ENCODE measurements at regions not wholly inside any gene's neighbourhood (a gene's known extent, or its start where the extent isn't known, plus 50 kb on each side); places are given as distances from the start of the nearest gene placed in this dataset.

DNA sequence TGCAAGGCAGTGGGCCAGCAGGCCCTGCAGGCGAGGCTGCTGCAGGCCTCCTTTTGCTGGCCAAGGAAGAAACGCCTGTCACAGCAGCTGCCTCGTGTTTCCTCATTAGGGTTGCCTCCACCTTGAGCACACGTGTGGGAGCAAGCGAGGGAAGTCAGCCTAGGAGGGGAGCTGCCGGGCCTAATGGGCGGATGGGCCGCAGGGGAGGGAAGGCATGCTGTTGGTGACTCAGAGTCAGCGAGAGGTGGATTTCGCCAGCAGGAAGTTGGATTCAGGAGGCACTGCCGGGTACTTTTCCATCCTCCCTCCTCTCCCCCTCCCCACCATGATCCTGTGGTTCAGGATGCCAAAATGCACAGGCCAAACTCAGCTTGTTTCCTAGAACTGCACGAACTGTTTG is 498.7 kb downstream of the METTL15 start:
- DNase-seq (ENCODE audit: low spot score): peak; percentile 46

DNA sequence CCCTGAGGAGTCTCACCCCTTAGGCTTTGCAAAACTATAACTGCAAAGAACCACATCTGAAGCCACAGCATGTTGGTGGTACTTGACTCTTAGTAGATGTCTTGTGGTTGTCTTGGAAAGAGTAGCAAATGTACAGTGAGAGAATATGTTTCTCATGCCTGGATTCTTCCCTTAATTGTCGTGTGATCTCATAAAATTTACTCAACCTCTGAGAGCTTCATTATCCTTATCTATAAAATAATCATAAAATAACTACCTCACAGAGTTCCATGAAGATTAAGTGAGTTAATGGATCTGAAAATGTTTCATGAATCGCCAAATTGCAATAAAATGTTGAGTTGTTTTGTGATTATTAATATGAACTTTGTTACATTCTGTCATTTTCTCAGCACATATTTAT is 491.5 kb downstream of the METTL15 start:
- no peak for DNase-seq (ENCODE audit: low spot score)

DNA sequence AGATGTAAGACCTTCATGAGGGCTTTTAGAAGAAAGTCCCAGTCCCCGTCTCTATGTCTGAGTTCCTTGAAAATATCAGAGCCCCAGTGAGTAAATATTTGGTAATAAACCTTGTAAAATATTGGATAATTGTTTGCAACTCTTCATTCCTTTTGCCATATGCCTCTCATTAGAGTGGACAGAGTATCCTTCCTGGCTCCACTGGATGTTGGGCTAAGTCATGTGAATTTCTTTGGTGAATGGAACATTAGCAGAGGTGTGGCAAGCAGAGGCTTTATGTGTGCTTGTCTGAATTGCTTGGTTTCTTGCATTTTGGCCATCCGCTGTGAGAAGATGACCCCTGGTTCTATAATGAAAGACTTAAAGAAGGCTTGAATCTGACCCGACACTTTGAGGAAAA is 490.3 kb downstream of the METTL15 start:
- DNase-seq (ENCODE audit: low spot score): no peak

DNA sequence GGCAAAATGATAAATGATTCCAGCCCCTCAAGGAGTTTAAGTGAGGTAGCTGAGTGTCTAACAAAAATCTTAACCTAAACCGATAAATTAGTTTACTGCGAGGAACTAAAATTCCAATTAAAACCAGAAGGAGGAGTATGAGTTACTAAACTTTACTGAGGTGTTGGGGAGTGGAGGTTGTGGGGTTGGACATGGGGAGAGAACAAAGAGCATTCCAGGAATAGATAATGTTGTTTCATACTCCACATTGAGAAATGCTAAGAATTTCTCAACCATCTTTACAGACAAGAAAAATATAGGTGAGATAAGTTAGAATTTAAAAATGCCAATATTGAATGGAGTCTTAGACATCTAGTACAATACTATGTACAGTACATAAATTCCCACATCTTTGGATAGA is 488.6 kb downstream of the METTL15 start:
- no peak for DNase-seq (ENCODE audit: low spot score)

DNA sequence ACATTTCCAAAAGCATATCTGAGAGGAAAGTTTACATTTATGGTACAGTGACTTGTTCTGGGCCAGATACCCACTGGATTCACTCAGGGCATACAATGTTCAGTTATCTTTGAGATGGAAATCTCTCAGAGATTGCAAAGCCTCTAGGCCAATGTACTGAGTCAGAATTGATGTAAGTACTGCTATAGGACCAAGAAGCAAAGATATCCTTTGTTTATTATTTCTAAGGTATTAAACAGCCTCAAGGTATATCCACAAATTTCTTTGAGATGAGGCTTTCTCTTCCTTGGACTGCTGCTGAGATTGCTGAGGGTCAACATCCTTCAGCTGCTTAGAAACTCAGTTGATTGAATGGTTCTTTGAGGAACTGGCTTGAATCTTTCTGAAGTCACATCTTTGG is 484.0 kb downstream of the METTL15 start:
- no peak for DNase-seq (ENCODE audit: low spot score)

DNA sequence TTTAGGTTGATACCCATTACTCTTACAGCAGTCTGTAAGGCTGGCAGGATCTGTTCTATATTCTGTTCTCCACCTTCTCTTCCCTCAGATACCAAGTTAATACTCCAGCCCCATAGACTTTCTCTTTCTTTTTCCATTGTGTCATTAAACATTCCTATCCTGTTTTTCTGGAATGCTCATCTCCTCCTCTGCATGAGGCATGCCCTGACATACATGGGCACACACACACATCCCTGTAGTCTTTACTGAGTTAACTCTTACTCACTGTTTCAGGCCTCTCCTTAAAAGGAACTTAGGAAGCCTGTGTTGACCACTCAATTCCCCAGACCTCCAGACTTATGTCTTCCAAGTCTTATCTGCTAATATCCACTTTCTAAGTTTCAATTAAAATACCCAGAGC is 476.8 kb downstream of the METTL15 start:
- DNase-seq (ENCODE audit: low spot score): no peak

DNA sequence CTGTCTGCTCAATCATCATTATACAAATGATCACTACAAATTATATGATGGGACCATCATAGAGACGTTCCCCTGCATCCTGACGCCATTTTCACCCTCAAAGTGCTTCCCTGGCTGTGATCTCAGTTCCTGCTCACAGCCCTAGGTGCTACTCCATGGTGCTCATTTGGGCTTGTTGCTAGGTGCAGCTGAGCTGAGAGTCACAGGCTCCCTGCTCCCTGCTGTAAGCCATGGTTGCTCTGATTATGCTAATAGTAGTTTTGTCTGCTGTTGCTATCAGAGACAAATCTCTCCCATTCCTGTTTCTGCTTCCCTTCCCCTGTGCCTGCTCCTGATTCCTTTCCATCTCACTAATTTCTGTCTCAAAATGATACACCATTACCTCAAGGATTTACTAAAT is 474.3 kb downstream of the METTL15 start:
- DNase-seq (ENCODE audit: low spot score): no peak

DNA sequence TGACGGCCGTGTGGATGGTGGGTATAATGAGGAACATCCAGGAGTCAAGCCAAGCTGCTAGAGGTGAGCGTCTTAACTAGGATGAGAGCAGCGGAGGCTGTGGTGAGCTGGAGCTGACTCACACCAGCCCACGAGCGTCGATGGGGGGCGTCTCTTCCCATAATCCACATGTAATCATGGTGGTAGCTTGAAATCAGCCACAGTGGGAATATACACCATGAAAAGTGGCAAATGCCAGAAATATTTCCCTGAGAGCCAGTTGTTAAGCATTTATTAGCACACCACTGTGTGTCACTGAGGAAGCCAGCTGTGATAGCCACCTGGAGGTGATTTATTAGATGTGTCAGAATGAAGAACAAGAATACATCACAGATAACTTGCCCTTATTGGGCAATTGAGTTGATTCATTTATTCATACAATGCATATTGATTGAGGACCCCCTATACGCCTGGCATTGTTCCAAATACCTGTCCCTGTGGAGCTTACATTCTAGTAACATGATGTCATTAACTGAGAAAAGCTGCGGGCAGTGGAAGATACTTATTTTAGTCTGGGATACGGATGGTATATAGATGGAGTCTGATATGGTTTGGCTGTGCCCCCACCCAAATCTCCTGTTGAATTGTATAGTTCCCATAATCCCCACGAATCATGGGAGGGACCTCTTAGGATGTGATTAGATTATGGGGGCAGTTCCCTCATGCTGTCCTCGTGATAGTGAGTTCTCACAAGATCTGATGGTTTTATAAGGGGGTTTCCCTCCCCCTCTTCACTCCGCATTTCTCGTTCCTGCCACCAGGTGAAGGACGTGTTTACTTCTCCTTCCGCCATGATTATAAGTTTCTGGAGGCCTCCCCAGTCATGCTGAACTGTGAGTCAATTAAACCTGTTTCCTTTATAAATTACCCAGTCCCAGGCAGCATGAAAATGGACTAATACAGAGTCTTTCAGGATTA is 473.4 kb downstream of the METTL15 start:
- no peak for DNase-seq (ENCODE audit: low spot score)

DNA sequence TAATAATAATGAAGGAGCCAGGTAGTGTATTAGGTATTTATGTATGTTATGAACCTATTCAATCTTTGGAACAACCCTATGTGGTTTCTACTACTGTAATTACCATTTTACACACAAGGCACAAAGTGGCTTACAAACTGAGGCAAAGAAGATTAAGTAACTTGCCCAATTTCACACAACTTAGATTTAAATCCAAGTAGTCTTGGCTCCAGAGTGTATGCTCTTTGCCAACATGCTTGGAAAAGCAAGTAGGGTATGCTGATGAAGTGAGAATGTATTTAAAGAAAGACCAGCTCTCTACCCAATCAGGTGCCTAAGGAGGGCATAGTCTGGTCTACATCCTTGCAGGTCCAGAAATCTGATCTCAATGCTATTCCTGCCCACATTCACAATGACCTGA is 463.2 kb downstream of the METTL15 start:
- DNase-seq (ENCODE audit: low spot score): no peak

DNA sequence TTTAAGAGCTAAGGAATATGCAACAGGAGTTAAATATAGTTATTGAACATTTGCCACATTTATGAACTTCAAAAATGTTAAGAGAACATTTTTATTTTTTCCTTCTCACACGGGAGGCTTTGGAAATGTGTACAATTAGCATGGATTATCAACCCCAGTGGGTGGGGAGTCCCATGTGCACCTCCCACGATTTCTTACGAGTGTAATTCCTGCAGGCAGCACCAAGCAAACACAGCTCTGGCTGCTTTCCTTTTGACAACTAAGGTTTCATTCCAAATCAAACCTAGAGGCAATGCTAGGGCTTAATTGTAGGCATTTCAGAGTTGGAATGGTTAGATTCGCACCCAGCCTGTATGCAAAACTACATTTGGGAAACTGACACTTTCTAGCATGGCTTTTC is 460.9 kb downstream of the METTL15 start:
- no peak for DNase-seq (ENCODE audit: low spot score)

DNA sequence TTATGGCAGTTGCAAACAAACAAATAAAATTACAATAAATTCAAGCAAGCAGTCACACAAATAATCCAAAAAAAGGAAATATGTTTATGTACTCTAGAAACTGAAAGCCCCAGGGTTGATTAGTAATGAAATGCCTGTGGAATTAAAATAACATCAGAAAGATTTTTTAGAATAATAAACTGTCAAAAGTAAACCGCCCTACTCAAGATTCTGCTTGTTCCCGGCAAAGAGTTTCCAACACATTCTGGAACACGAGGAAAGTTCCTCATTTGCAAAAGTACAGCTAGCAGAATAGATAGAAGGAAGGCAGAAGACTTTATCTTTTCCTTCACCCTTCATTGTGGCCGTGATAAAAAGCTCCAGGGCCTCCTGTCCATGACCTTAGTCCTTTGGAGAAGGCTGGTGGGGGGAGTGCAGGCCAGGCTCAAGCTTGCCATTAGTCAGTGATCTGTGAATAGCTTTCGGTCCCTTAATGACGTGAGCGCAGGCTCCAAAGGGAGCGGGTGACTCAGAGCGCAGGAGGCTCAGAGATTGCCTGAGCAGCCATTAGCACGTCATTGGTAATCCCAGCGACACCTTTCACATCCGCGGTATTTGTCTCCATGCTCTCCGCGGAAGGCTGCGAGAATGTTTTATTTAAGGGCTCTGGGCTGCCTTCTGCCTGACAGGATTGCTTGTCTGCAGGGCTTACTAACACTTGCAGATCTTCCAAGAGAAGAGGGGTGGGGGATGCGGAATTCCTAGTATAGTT is 458.3 kb downstream of the METTL15 start:
- peak; percentile 71 for DNase-seq (ENCODE audit: low spot score)

DNA sequence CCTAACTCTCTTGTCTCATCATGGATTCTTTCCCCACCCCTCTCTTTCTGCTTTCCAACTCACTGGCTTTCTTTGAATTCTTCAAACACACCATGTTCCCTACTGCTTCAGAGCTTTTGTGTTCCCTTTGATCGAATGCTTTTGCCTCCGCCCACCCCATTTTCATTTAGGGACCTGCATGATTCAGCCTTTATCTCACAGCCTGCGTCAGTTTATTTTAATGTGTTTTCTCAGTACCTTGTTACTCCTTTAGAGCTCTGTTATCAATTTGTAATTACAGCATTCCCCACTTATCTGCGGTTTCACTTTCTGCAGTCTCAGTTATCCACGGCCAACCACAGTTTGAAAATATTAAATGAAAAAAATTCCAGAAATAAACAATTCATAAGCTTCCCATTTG is 451.3 kb downstream of the METTL15 start:
- peak; percentile 18 for DNase-seq (ENCODE audit: low spot score)

DNA sequence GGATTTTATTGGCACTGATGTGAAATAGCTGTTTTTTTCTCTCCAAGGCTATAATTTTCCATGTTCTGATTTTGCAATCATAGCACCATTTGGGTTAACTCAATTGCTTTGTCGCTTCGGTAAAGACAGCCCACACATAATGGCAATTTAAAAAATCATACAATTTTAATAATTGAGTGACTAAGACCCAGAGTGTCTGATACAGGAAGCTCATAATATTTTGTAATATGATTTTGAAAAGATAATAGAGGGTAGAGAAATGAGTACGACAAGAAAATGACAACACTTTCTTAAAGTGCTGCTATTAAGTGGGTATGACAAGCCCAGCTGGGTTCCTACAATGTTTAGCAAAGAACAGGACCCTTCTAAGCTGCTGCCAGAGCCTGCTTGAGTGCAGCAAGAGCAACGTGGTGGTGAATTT is 439.1 kb downstream of the METTL15 start:
- no peak for DNase-seq (ENCODE audit: low spot score)

DNA sequence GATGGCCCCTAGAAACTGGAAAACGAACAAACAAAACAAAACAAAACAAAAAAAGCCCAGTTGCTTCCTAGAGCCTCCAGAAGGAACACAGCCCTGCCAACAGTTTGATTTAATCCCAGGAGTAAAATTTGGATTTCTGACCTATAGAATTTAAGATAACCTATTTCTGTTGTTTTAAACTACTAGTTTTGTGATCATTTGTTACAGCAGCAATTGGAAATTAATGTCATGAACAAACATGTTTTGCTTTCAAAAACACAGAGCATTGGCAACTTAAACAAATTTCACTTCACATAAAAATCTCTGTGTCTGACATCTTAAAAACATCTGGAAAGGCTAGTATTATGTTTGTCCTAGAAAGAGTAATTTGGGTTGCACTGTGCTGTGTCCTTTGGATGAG is 437.3 kb downstream of the METTL15 start:
- no peak for DNase-seq (ENCODE audit: low spot score)

DNA sequence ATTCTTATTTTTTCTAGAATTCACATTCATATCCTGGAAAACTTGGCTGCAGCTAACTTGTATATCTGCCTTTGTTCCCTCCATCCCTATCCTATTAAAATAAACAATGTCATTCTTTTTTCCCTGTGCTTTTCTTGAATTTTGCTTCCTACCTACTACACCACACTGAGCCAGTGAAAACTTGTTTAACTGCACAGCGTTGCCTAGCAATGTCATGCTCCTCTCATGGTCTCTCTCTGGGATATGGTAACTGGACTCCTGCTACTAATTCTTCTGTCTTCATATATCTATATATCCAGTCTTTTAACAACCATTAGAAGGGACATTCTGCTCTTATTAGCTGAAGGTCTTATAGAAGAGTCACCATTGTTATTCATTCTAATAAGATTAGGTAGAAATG is 434.4 kb downstream of the METTL15 start:
- no peak for DNase-seq (ENCODE audit: low spot score)

DNA sequence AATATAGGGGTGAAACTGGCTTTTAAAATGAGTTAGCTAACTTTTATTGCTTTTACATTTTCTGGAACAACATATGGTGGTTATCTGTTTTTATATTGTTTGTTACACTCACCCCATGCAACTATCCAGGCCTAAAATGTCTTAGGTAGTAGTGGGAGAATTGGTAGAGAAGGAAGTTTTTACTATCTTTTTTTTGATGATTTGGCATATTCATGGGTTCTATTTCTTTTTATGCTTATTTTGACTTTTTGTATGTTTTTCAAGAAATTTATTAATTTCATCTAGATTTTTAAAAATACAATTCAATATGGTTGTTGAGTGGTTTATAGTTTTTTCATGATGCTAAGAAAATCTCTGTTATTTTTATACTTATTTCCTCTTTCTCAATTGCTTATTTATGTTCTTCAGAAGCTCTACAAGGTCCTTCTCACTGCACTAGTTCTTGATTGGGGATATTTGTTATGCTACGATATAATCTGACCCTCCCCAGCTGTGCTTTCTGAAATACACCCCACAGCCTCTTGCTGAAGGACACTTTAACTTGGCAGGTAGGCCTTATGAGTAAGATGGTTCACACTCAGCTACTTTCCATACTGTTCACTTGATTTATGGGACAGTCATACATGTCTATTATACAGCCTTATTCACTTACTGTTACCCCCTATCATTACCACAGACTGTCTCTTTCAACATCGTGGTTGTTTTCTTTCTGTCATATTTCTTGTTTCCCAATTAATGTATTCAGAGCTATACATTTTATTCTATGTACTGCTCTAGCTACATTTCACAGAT is 431.2 kb downstream of the METTL15 start:
- DNase-seq (ENCODE audit: low spot score): no peak

DNA sequence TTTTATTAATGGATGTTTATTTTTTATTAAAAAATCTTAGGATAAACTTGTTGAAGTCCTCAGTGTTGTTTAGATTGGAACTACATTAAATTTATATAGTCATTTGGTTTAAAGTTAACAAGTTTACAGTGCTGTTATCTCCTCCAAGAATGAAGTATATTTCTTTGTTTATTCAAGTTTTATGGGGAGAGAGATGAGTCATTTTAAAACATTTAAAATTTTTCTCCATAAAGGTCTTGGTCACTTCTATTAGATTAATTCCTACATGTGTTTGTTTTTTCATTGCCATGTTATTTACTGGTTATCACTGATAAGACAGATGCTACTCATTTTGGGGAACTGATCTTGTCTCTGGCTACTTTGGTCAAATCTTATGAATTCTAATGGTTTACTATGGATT is 429.6 kb downstream of the METTL15 start:
- no peak for DNase-seq (ENCODE audit: low spot score)

DNA sequence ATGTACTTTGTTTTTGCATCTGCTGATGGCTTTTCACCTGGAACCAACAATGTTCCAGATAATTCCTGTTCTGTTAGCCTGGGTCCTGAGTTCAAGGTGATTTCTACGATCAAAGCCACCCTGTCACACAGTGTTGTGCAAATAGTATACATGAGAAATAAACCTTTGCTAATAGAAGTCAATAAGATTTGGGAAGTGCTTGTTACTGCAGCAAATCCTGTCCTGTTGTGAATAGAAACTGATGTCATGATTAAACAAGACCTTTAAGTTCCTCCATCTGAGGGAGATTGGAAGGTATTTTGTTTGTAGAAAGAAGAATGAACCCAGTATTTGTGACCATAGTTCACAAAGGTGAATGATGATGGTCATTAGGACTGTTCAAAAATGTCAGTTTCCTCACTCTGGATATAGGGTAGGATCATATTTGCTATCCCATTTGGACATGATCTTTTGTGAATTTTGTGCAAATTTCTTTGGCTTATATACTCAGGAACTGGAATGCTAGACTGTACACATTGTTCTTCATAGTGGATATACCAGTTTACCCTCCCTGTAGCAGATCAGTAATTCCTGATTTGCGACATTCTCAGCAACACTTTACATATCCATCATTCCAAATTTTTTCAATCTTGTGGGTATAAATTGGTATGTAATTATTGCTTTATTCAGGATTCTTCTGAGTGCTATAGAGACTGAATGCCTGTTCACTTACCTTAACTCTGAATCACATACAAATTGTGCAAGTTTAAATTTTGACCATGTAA is 428.5 kb downstream of the METTL15 start:
- no peak for DNase-seq (ENCODE audit: low spot score)

DNA sequence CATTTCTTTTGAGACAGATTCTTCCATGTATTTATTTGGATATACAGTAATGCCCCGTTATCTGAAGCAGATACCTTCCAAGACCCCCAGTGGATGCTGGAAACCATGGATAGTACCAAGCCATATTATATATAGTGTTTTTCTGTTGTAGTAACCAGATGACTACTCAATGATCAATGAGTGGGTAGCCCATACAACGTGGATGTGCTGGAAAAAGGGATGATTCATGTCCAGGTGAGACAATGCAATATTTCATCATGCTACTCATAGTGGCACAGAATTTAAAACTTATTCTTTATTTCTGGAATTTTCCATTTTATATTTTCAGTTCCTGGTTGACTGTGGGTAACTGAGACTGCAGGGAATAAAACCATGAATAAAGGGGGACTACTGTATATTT is 427.5 kb downstream of the METTL15 start:
- DNase-seq (ENCODE audit: low spot score): no peak

DNA sequence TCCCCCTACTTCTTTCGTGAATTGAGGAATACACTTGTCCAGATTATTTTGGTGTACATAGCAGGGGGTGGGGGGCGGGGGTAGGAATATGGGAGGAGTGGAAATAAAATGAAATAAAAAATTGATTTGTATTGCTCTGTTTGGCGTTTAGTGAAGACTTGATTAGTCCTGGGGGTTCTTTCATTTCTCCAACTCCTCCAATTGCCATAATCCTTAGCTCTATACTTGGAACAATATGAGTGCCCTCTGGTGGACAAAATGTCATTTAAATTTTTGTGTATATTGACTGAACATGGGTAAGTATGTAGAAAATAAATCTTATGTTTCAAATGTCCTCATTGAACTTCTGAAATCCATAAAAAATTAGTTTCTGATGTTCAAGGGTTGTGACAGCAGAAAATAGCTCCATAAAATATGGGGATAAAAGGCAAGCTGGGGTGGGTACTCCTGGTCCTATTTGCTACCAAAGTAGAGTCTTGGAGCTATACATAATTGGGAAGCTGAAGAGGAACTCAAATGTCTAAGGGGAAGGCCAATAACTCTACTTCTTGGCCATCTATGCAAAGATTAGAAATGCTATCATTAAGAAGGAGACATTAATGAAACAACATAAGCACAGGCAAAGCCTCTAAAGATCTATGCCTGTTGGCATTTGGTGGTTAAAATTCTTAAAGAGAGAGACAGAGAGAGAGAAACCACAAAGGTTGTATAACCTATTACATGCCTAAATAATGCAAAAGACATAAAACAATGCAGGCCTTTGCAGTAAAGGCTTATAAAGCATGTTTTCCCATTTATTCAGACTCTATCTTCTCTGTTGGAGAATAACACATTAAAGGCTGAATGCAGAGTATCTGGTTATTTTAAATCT is 421.6 kb downstream of the METTL15 start:
- DNase-seq (ENCODE audit: low spot score): peak; percentile 35

DNA sequence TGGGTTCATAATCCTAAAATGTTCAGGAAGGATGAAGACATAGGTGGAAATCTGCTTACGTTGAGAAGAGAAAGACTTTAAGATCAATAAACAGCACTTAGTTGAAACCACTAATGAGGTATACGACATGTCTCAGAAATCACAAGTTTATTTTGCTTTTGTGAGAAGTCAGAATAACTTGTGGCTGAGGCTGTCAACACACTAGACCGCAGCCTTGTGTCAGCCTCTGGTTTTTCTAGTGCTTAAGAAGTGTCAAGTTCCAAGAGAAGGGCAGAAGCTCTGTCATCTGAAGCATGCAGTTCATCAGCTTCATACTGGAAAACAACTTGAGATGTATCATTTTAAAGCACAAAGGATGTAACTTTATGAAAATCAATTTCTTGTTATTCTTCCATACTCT is 420.9 kb downstream of the METTL15 start:
- no peak for DNase-seq (ENCODE audit: low spot score)
